ENCODE measurements at regions not wholly inside any gene's neighbourhood (a gene's known extent, or its start where the extent isn't known, plus 50 kb on each side); places are given as distances from the start of the nearest gene placed in this dataset.

DNA sequence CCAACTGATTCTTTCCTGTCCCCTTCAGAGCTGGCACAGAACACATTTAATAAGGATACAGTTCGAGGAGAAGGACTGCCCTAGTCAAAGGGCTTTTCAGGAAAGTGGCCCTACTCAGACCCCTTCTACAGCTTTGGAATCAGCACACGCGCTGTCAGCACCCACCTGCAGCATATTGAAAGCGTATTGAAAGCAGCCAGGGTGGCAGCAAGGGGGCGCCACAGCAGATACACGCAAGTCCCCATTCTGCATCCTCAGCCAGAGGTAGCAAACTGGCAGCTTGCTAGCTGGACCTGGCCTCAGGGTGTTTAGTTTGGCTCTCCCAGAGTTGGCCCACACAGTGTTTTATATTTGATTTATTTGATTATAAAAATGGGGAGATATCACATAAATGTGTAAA, 101.0 kb upstream of the NT5C1B start:
- in situ Hi-C loops (cut with HindIII; ENCODE audit: low sequenced_read_pairs) = no loop called here

DNA sequence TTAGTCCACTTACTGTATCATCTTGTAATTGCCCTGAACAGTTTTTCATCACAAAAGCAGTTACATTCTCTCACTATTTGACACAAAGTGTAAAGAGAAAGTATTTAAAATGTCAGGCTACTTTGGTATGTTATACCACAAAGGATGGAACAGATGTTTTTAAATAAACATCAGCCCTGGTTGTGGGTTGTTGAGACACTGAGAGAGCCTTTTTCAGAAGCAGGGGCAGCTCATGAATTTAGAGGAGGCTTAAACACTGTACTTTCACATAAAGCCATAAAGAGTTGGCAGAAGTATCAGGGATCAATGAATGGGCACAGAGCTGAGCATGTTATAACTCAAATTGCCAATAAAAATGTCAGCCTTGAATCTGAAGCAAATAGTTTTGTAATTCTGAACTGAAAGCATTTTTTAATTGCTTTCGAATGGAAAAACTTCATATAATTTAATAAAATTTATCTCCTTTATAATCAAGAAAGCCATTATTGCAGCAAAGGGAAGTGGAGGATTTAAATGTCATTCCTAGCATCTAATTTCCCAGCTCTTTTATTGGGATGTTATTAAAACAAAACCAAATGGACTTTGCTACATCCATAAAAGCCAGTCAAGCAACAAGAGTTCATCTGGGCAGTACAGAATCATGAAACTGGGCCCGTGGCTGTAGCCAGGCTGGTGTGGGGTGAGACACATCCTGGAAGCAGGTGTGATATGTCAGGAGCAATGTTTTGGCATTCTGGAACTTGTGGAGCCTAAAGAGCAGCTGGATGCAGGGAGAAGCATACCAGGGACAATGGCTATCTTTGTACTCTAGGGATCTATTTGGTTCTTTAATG, 95.1 kb upstream of the NT5C1B start:
- in situ Hi-C loops (cut with HindIII; ENCODE audit: low sequenced_read_pairs) = no loop called here

DNA sequence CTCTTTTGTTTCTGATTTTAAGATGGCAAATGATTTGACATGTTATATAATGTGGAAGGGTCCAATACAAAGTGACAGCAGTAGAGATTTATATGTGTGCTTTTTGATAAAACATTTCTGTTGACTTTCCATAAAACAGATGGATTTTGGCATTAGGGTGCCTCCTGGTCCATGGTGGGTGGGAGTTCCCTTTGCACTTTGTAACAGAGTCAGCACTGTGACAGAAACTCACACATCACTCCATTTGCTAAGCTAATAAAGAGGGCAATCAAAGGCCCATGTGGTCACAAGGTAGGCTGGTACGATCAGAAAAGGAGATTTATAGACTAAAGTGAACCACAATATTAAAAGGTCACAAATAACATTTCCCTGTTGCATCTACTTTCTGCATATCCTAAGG, 93.3 kb upstream of the NT5C1B start:
- in situ Hi-C loops (cut with HindIII; ENCODE audit: low sequenced_read_pairs) = no loop called here

DNA sequence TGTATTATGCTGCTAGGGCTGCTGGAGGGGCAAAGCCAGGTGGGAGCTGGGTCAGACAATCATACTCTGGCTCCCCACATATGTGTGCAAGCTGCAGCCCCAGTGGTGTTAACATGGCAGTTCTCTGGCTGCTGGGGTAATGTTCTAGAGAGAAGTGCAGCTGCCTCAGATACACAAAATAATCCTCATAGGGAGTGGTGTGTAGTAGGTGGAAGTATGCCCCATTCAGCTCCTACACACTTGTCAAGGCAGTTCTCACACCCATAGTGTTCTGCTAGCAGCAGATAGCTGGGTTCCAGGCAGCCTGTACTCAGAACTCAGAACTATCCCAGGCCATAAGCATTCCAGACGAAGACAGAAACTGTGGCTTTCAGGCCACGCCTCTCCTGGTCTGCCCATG, 87.9 kb upstream of the NT5C1B start:
- in situ Hi-C loops (cut with HindIII; ENCODE audit: low sequenced_read_pairs) = loop anchor here (5.0 kb wide), 1 partner anchor 105 kb away; no protein-coding TSS in a partner anchor

DNA sequence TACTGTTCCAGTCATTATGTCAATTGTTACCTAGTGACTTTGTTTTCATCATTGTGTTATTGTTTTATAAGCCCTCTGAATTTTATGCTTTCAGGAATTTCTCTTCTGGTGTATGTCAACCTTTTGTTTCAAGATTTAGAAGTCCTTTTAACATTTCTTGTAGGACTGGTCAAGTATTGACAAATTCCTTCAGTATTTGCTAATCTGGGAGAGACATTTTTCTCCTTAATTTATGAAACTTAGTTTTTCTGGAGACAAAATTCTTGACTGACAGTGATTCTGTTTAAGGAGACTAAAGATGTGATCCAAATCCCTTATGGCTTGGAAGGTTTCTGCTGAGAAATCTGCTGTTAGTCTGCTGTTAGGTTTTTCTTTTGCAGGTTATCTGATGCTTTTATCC, 84.9 kb upstream of the NT5C1B start:
- in situ Hi-C loops (cut with HindIII; ENCODE audit: low sequenced_read_pairs) = no loop called here

DNA sequence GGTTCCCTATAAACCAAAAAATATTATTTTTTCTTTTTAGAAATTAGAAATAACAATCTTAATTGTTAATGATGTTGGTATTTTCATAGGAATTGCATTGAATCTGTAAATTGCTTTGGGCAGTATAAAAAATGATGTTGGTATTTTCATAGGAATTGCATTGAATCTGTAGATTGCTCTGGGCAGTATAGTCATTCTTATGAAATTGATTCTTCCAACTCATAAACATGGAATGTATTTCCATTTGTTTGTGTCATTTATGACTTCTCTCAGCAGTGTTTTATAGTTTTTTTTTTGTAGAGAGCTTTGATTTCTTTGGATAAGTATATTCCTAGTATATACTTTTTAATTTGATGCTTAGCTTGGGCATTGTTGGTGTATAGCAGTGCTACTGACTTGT, 82.0 kb upstream of the NT5C1B start:
- in situ Hi-C loops (cut with HindIII; ENCODE audit: low sequenced_read_pairs) = no loop called here

DNA sequence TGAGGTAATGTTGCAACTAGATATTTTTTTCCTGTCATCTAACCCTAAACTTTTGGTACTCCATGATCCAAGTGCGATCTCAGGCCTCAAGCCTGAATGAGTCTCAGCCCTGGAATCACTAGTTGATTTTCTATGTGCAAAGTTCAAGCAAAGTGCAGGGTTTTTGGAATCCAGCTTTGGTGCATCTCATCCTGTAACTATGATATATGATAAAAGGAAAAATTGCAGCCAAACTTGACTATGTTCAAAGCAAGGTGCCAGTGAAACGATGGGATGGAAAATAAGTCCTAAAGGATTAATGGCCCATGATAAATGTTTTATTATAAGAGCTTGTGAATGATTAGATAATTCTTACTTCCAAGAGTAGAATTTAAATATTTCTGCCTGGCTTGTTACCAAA, 78.9 kb upstream of the NT5C1B start:
- in situ Hi-C loops (cut with HindIII; ENCODE audit: low sequenced_read_pairs) = no loop called here

DNA sequence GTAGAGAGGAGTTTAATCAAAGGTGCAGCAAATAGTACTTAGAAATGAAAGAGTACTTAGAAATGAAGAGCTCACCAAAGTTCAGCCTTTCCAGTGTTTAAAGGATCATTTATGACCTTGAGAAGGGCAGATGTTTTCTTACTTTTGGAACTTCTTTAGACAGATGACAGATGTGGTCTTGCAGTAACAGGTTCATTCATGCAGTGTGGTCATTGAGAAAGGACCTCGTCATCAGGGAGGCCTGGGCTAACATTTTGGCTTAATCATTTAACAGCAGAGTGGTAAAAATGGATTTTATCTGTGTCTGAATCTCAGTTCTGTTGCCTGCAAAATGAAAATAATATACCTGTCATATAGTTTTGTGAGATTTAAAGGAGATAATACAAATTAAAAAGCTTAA, 75.1 kb upstream of the NT5C1B start:
- in situ Hi-C loops (cut with HindIII; ENCODE audit: low sequenced_read_pairs) = no loop called here

DNA sequence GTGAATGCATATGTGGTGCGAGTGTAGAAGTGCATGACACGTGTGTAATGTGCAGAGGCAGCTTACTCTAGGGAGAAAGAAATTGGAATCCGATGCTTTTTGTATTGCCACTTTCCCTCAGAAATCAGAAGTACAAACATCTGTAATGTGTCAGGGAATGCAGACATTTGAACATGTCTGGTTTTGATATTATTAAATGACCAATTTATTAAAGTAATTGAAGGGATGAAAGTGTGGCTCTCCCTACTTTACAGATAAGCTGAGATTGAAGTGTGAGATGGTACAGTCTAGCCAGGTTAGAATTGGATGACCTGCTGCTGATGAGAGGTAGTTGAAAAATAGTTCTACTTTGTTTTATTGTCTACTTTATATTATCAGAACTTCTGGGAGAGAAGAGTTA, 74.5 kb upstream of the NT5C1B start:
- in situ Hi-C loops (cut with HindIII; ENCODE audit: low sequenced_read_pairs) = no loop called here

DNA sequence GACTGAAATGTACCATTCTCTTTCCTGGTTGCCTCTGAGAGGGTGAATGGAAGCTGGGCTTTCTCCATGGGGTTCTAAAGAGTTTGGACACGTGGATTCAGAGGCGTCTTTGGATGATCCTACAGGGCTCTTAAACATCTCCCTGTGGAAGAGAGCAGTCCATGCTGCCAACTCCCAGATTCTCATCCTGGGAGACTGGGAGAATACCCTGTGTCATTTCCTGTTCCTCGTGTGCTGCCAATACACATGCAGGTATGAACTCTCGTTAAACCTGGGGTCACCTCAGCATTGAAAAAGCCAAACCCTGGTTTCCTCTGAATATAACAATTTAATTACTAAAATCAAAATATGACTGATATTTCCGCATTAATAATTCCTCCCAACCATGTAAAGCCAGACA, 73.3 kb upstream of the NT5C1B start:
- in situ Hi-C loops (cut with HindIII; ENCODE audit: low sequenced_read_pairs) = no loop called here

DNA sequence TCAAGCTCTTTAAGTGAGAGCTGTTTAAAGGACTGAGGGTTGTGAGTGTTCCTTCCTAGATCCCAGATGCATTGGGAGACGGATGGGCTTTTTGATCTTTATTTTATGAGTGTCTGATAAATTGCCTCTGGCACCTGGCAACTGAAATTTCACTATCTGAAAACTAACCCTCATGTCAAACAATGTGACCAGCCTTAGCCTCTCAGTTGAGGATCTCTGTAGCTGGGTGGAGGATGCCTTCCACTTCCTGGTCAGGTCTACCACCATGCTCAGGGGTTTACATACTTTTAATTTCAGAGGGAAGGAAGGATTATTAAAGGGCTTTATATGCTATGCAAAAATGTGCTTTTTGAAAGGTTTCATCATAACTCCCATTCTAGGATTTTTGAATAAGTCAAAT, 70.5 kb upstream of the NT5C1B start:
- in situ Hi-C loops (cut with HindIII; ENCODE audit: low sequenced_read_pairs) = no loop called here

DNA sequence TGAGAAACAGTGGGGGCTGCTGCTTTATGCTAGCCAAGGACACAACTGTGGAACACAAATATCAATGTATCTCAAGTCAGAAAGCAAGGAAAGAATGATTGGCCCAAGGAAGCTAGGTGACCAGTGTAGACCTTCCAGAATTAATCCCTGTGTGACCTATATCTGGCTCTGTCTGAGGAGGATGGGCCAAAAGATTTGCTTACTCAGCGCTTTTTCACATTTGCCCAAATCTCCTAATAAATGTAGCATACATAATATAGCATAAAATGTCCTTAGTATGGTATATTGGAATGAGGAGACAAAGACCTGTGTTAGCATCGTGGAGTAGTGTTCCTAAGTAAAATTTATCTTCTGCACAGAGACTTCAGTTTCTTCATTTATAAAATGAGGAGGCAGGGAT, 66.7 kb upstream of the NT5C1B start:
- in situ Hi-C loops (cut with HindIII; ENCODE audit: low sequenced_read_pairs) = no loop called here

DNA sequence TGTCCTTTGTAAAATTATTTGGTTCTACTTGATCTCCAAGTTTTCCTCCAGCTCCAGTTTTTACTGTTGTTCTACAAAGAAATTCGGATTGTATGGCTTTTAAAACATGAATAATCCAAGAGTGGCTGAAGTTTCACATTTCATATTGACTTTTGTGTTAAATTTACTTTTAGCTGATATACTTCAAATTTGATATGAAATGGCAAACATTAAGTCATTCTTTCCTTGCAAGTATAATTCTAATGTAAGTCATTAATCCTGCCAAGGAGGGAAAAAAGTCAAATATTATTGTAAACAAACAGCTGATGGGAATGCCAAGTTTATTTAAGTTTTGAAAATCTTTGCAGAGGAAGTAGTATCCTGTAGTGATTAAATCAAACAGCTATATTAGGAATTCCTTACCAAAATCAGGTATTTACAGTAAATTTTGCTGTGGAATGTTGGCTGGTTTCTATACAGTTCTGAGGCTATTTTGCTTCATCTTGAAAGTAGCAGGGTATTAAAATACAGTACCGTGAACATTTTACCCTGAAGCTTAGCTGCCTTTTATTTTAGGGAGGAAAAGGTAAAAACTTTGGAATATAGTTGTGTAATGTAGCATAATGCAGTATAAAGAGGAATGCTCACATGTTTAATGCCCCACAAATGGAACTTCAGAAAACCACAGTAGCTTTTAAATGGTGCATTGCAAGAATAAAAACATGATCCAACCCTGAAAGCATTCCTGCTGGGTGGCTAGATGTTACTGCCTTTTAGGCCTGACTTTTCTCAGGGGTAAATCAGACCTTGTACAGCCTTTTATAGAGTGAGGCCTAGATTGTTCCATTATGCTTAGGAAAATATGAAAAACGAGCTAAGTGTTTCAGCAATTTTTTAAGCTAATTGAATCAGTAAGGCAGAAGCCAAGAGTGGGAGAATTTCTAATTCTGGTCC, 62.7 kb upstream of the NT5C1B start:
- in situ Hi-C loops (cut with HindIII; ENCODE audit: low sequenced_read_pairs) = no loop called here

DNA sequence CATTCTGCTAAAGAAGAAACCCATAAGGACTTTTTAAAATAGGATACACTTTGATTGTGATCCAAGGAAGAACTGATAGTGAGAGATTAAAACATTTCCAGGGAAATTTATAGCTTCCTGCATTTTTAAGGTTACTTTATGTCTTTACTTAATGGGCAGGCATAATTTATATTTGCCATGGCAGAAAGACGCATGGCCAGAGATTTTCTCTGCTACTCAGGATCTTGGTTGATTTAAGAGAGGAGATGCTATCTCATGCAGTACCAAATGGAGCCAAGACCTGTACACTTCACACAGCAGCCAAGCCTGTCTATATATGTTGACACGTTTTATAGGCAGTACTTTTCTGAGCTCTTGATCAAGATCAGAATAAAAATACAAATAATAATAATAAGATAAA, 60.9 kb upstream of the NT5C1B start:
- in situ Hi-C loops (cut with HindIII; ENCODE audit: low sequenced_read_pairs) = no loop called here

DNA sequence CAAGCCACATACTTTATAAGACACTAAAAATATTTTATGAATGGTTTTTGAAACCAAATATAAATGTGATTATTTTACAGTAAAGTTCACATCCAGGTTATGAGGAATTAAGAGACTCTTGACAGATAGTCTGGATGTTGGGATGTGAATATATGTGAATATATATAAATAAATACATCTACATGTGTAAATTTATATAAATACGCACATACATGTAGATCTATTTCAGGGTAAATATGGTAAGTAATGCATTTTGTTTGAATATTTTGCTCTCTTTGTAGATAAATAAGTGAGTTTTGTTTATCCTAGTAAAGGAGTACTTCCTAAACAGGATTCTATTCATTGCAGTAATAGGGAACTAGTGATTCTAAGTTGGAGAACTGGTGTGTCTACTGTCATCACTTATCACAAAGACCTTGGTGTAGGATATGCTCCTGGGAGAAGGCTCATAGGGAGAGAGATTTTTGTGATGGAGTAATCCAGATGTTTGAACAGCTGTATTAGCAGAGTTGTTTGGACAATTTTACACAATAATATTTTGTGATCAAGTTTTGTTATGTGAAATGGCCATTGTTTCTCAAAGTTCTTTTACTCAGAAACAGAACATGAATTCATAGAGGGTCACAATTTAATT, 60.2 kb upstream of the NT5C1B start:
- in situ Hi-C loops (cut with HindIII; ENCODE audit: low sequenced_read_pairs) = no loop called here

DNA sequence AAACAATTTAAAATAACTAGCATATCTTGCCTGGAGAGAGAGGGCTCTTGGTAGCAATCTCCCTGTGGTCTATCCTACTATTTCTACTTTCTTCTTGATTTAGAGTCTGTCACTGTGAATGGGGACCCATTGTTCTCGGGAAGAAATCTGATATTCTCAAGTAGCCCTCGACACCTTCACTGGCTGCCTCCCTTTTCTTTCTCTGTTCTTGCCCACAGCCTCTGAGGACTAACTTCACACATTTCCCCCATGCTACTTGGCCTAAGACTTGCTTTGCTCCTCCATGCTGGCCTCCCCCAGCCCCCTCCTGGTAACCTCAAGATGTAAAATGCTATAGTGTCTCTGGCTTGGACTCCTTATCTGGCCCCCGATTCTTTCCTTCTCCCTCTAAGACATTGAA, 58.8 kb upstream of the NT5C1B start:
- in situ Hi-C loops (cut with HindIII; ENCODE audit: low sequenced_read_pairs) = no loop called here

DNA sequence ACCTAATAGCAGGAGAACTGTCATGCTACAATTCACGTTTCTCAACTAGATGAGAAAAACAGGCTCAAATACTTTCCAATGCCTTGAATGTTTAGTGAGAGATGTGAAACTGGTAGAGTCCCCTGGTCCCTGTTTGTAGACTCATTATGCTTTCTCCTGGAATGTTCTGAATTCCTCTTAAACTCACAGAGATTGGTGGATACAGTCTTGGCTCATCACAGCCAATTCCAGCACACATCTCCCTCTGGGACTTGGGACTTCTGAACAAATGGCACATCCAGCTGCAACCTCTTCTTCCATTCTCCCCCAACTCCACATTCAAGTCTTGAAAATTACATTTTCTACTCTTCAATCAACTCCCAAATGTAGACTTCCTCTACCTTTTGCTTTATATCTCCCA, 58.4 kb upstream of the NT5C1B start:
- in situ Hi-C loops (cut with HindIII; ENCODE audit: low sequenced_read_pairs) = no loop called here

DNA sequence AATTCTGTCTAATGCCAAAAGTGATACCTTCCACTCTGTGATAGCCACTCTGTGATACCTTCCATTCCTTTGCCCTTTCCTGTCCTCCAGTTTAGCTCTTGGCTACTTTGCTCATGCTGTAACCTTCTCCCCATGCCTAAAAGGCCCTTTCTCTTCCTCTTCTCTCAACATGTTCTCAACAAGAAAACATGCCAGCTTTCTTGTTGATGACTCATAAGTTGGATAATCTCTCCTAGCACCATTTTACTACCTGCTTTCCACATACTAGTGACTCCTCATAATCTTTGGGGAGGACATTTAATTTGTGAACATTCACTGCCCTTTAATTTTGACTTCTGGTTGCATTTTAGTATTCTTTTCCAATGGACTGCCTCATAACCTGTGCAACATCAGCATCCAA, 55.9 kb upstream of the NT5C1B start:
- in situ Hi-C loops (cut with HindIII; ENCODE audit: low sequenced_read_pairs) = no loop called here

DNA sequence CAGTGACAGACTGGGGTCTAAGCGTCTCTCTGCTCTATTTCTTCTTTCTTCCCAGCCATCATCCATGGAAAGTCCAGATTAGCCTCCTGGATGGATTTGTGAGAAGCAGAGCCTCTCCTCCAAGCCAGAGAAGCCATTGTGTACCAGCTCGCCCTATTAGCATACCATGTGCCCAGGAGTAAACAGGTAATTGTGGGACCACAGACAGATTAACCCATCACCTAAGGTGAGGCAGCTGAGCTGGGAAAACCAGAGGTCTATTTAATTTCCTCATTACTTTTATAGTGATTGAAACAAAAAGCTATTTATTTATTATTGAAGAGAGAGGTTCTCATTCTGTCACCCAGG, 54.7 kb upstream of the NT5C1B start:
- in situ Hi-C loops (cut with HindIII; ENCODE audit: low sequenced_read_pairs) = no loop called here

DNA sequence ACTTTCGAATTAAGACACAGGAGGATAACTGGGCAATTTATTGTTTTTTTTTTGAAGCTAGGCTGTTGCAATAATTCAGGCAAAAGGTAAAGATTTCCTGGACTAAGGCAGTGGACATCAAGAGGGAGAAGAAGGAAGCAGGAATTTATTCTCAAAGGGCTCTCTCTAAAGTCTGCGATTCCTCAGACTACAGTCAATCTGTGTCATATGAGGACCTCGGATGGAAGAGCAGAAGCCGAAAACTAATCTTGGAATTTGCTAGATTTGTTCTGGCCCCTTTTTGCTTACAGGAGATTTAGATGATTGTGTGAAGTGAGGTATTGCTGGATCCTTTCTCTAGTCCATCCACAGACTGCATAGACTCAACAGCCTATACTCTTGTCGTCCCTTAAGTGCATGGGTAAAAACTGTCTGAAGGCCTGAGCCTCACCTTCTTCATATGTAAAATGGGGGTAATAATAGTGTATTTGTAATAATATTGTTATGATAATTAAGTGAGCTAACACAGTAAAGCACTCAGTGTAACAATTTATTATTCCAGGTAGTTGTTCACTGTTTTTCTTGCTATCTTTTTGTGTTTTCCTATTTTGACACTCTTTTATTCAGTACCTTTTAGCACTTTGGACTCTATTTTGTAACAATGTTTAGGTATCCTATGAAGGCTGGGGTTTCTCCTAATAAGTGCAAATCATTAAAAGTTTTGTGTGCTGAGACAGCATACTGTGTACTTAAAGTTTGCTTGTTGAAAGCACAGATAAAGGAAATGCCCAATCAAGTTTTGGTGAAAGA, 54.2 kb upstream of the NT5C1B start:
- in situ Hi-C loops (cut with HindIII; ENCODE audit: low sequenced_read_pairs) = no loop called here

DNA sequence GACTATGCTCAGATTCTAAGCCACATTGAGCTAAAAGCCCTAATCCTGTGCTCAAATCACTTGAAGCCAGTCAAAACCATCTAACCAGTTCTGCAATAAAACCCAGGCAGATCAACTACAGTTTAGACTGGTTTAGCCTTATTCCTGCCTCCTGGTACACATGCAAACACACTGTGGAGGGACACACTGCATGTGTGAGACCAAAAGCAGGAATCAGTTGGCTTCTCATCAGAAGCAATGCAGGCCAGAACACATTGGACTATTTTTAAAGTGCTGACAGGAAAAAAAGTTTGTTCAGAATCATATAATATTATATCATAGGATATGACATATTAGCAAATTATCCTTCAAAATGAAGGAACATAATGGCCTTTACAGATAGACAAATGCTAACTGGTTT, 52.5 kb upstream of the NT5C1B start:
- in situ Hi-C loops (cut with HindIII; ENCODE audit: low sequenced_read_pairs) = no loop called here
